ENCODE measurements at regions not wholly inside any gene's neighbourhood (a gene's known extent, or its start where the extent isn't known, plus 50 kb on each side); places are given as distances from the start of the nearest gene placed in this dataset.

DNA sequence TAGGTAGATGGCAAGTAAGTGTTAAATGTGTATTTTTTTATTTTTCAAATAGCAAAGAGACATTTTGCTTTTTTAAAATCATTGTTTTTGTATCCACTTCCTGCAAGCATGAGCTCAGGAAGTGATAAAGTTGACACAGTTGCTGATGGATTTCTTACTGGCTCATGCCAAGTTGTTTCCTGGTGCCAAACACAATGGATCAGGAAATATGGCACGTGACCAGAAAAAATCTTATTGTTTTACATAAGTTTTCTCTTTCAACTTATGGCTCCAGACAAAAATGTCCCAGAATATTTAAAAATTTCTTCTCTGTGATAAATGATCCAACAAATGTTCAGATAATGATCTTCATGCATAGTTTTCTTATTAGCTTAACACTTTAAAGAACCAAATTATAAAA is 1279.1 kb upstream of the FLRT2 start:
- TF ChIP-seq CTCF (IDR thresholded peaks at IDR 0.05; ENCODE audit: poor library complexity) (no peak), EZH2 (IDR thresholded peaks at IDR 0.05; ENCODE audit: borderline replicate concordance) (no peak), EZH2phosphoT487 (IDR thresholded peaks at IDR 0.05; ENCODE audit: low read depth, severe bottlenecking, unreplicated experiment) (no peak)
